WTC11 (cell line): ENCODE measurements at regions not wholly inside any gene's neighbourhood (a gene's known extent, or its start where the extent isn't known, plus 50 kb on each side); places are given as distances from the start of the nearest gene placed in this dataset.

Source experiments
- ATAC-seq: fragments of 200-7000 bp; cut with Tn5 transposase; 2 replicates; pipeline ENCODE4 v1.10.0; 2021; ENCODE audit warnings: mild to moderate bottlenecking, moderate library complexity
- CTCF ChIA-PET: fragments of 300-600 bp; sonication (Branson Sonifier 250); formaldehyde crosslinking; loops from one replicate; lab custom pipeline; 2021; ENCODE audit warnings: antibody characterized with exemption; lab: Charles Lee
- POLR2A ChIA-PET: fragments of 350-600 bp; sonication (Branson Sonifier 250); formaldehyde crosslinking; loops from one replicate; lab custom pipeline; 2021; ENCODE audit warnings: antibody characterized with exemption; lab: Charles Lee
- DNase-seq: peaks from one replicate; pipeline ENCODE4 v3.0.0; 2021; ENCODE audit warnings: low spot score
- H3K27ac Mint-ChIP-seq: 2 replicates; pipeline ENCODE4 v1.8.0; 2021; ENCODE audit warnings: mixed read lengths
- H3K27me3 Mint-ChIP-seq: 2 replicates; pipeline ENCODE4 v1.8.0; 2021; ENCODE audit warnings: low read depth, mild to moderate bottlenecking, moderate library complexity, mixed read lengths
- H3K36me3 Mint-ChIP-seq: 2 replicates; pipeline ENCODE4 v1.8.0; 2021; ENCODE audit warnings: mixed read lengths
- H3K4me1 Mint-ChIP-seq: 2 replicates; pipeline ENCODE4 v1.8.0; 2022; ENCODE audit warnings: mixed read lengths
- H3K4me3 Mint-ChIP-seq: 2 replicates; pipeline ENCODE4 v1.8.0; 2021; ENCODE audit warnings: mild to moderate bottlenecking, moderate library complexity, mixed read lengths
- H3K9me3 Mint-ChIP-seq: 2 replicates; pipeline ENCODE4 v1.8.0; 2021; ENCODE audit warnings: mixed read lengths
- HMGA2 ChIP-seq: fragments of 250-450 bp; sonication (Bioruptor Pico); IDR thresholded peaks from 2 replicates; pipeline ENCODE4 v1.4.0; 2021; ENCODE audit warnings: mild to moderate bottlenecking, moderate library complexity
- MXD4 ChIP-seq: fragments of 250-450 bp; sonication (Bioruptor Pico); IDR thresholded peaks from 2 replicates; pipeline ENCODE4 v1.8.0; 2021; ENCODE audit warnings: mild to moderate bottlenecking, moderate library complexity, borderline replicate concordance
- OVOL2 ChIP-seq: fragments of 250-450 bp; sonication (Bioruptor Pico); IDR thresholded peaks from 2 replicates; pipeline ENCODE4 v1.9.0; 2021; ENCODE audit warnings: mild to moderate bottlenecking, borderline replicate concordance
- PRRX2 ChIP-seq: fragments of 250-450 bp; sonication (Bioruptor Pico); IDR thresholded peaks from 2 replicates; pipeline ENCODE4 v1.8.0; 2021; ENCODE audit warnings: mild to moderate bottlenecking
- RORB ChIP-seq: fragments of 250-450 bp; sonication (Bioruptor Pico); IDR thresholded peaks from 2 replicates; pipeline ENCODE4 v1.9.0; 2021; ENCODE audit warnings: mild to moderate bottlenecking
- TEAD4 ChIP-seq: sonication (generic); formaldehyde crosslinking; IDR thresholded peaks from 2 replicates; pipeline ENCODE4 v1.8.0; 2022; ENCODE audit warnings: mild to moderate bottlenecking, missing genetic modification reagents
- ZBTB21 ChIP-seq: sonication (generic); formaldehyde crosslinking; IDR thresholded peaks from 2 replicates; pipeline ENCODE4 v1.8.1; 2023; ENCODE audit warnings: mild to moderate bottlenecking, missing genetic modification reagents, borderline replicate concordance
- ZNF317 ChIP-seq: sonication (generic); formaldehyde crosslinking; IDR thresholded peaks from 2 replicates; pipeline ENCODE4 v1.8.1; 2023; ENCODE audit warnings: low read depth, mild to moderate bottlenecking, moderate library complexity, missing genetic modification reagents, borderline replicate concordance
- ZNF416 ChIP-seq: fragments of 250-450 bp; sonication (Bioruptor Pico); IDR thresholded peaks from 2 replicates; pipeline ENCODE4 v1.9.0; 2021; ENCODE audit warnings: mild to moderate bottlenecking, inconsistent platforms
- TF ChIP-seq, protein P1 (sequence below): sonication (generic); formaldehyde crosslinking; IDR thresholded peaks from 2 replicates; pipeline ENCODE4 v1.8.1; 2022; ENCODE audit warnings: low read depth, missing genetic modification reagents, borderline replicate concordance
- TF ChIP-seq, protein P2 (sequence below): sonication (generic); formaldehyde crosslinking; IDR thresholded peaks from 2 replicates; pipeline ENCODE4 v1.8.1; 2022; ENCODE audit warnings: mild to moderate bottlenecking, moderate library complexity, missing genetic modification reagents
- TF ChIP-seq, protein P3 (sequence below): fragments of 250-450 bp; sonication (Bioruptor Pico); IDR thresholded peaks from 2 replicates; pipeline ENCODE4 v1.9.0; 2021; ENCODE audit warnings: moderate library complexity, mild to moderate bottlenecking, inconsistent platforms, borderline replicate concordance
- TF ChIP-seq, protein P4 (sequence below): sonication (generic); formaldehyde crosslinking; IDR thresholded peaks from 2 replicates; pipeline ENCODE4 v1.8.0; 2023; ENCODE audit warnings: missing genetic modification reagents
- TF ChIP-seq, protein P5 (sequence below): sonication (generic); formaldehyde crosslinking; IDR thresholded peaks from 2 replicates; pipeline ENCODE4 v1.8.0; 2022; ENCODE audit warnings: mild to moderate bottlenecking, missing genetic modification reagents
- TF ChIP-seq, protein P6 (sequence below): fragments of 250-450 bp; sonication (Bioruptor Pico); conservative IDR thresholded peaks from 2 replicates; pipeline ENCODE4 v1.9.0; 2021; ENCODE audit warnings: mild to moderate bottlenecking
- TF ChIP-seq, protein P7 (sequence below): sonication (generic); formaldehyde crosslinking; IDR thresholded peaks from 2 replicates; pipeline ENCODE4 v1.8.1; 2023; ENCODE audit warnings: mild to moderate bottlenecking, missing genetic modification reagents, moderate library complexity
- TF ChIP-seq, protein P8 (sequence below): sonication (generic); formaldehyde crosslinking; IDR thresholded peaks from 2 replicates; pipeline ENCODE4 v1.8.0; 2022; ENCODE audit warnings: mild to moderate bottlenecking, missing genetic modification reagents
- TF ChIP-seq, protein P9 (sequence below): sonication (generic); formaldehyde crosslinking; IDR thresholded peaks from 2 replicates; pipeline ENCODE4 v1.8.1; 2022; ENCODE audit warnings: missing genetic modification reagents, borderline replicate concordance

DNA sequence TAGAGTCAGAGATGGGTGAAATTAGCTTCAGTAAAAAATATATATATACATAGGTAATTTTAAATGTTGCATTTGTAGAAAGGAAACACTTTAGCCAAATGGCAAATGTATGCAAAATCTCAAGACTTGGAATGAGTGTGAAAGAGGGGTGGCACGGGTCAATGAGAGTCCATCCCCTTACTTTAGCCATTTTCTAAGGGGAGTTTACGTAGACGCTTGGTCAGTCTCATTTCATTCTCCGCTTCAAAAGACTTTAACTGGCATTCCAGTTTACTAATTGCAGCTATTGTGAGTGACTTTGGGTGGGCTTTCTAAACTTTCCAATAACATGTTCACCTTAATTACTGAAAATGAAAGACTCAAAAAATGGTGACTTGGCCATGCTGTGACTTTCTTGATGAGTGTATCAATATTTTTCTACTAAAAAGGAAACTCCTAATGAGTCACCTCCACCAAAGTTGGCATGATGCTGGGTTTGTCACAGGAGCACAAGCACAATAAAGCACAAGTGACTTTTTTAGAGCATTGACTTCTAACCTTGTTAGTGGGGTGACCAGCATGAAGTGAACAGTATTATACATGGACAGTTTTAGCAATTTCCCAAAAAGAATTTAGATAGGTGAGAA, 356.0 kb upstream of the RASGEF1B start:
- Mint-ChIP-seq H3K27ac (no peak overlapping the region), H3K9me3 (no peaks in the 10 kb centered on the region), H3K4me1 (no peaks in the 10 kb centered on the region), H3K27me3 (no peaks in the 10 kb centered on the region), H3K36me3 (no peaks in the 10 kb centered on the region), H3K4me3 (no peak overlapping the region)
- ATAC-seq (no peak), DNase-seq (no peak)
- CTCF ChIA-PET, result no interaction called here
- POLR2A ChIA-PET, result no interaction called here
- TF ChIP-seq, protein P1, sequence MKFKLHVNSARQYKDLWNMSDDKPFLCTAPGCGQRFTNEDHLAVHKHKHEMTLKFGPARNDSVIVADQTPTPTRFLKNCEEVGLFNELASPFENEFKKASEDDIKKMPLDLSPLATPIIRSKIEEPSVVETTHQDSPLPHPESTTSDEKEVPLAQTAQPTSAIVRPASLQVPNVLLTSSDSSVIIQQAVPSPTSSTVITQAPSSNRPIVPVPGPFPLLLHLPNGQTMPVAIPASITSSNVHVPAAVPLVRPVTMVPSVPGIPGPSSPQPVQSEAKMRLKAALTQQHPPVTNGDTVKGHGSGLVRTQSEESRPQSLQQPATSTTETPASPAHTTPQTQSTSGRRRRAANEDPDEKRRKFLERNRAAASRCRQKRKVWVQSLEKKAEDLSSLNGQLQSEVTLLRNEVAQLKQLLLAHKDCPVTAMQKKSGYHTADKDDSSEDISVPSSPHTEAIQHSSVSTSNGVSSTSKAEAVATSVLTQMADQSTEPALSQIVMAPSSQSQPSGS (CRISPR knock-in tag), result no peak
- TF ChIP-seq, protein P2, sequence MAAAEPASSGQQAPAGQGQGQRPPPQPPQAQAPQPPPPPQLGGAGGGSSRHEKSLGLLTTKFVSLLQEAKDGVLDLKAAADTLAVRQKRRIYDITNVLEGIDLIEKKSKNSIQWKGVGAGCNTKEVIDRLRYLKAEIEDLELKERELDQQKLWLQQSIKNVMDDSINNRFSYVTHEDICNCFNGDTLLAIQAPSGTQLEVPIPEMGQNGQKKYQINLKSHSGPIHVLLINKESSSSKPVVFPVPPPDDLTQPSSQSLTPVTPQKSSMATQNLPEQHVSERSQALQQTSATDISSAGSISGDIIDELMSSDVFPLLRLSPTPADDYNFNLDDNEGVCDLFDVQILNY, result no peak
- TF ChIP-seq OVOL2 (CRISPR knock-in tag) (no peak), RORB (CRISPR knock-in tag) (no peak), HMGA2 (CRISPR knock-in tag) (no peak), PRRX2 (no peak), MXD4 (no peak), ZBTB21 (no peak), ZNF416 (CRISPR knock-in tag) (no peak), TEAD4 (CRISPR knock-in tag) (no peak), ZNF317 (no peak)
- TF ChIP-seq, protein P3, sequence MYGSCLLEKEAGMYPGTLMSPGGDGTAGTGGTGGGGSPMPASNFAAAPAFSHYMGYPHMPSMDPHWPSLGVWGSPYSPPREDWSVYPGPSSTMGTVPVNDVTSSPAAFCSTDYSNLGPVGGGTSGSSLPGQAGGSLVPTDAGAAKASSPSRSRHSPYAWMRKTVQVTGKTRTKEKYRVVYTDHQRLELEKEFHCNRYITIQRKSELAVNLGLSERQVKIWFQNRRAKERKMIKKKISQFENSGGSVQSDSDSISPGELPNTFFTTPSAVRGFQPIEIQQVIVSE (CRISPR knock-in tag), result no peak
- TF ChIP-seq, protein P4, sequence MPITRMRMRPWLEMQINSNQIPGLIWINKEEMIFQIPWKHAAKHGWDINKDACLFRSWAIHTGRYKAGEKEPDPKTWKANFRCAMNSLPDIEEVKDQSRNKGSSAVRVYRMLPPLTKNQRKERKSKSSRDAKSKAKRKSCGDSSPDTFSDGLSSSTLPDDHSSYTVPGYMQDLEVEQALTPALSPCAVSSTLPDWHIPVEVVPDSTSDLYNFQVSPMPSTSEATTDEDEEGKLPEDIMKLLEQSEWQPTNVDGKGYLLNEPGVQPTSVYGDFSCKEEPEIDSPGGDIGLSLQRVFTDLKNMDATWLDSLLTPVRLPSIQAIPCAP (CRISPR knock-in tag), result no peak
- TF ChIP-seq, protein P5, sequence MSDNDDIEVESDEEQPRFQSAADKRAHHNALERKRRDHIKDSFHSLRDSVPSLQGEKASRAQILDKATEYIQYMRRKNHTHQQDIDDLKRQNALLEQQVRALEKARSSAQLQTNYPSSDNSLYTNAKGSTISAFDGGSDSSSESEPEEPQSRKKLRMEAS, result no peak
- TF ChIP-seq, protein P6, sequence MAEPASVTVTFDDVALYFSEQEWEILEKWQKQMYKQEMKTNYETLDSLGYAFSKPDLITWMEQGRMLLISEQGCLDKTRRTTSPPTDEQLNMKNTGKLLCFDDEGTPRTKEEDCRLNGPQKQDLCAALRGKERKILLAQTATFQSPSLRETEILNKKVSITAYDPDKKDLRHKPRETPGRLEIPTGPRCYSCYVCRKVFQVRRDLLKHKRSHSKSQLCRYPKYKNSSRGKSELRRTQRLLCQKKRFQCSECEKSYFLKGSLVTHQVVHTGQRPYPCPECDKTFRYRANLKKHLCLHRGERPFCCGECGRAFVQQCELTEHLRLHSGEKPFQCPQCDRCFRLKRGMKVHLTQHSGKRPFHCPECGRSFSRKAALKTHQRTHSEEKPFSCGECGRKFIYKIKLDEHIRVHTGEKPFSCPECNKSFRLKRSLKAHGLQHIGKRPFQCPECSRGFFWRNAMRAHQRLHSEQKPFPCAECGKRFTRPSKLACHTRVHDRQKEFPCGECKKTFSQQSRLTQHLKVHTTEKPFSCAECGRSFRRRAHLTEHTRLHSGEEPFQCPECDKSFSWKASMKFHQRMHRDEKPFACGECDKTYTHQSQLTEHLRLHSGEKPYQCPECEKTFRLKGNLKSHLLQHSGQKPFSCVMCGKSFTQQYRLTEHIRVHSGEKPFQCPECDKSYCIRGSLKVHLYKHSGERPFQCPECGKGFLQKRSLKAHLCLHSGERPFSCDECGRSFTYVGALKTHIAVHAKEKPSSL, result no peak
- TF ChIP-seq, protein P7, sequence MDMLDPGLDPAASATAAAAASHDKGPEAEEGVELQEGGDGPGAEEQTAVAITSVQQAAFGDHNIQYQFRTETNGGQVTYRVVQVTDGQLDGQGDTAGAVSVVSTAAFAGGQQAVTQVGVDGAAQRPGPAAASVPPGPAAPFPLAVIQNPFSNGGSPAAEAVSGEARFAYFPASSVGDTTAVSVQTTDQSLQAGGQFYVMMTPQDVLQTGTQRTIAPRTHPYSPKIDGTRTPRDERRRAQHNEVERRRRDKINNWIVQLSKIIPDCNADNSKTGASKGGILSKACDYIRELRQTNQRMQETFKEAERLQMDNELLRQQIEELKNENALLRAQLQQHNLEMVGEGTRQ, result no peak
- TF ChIP-seq, protein P8, sequence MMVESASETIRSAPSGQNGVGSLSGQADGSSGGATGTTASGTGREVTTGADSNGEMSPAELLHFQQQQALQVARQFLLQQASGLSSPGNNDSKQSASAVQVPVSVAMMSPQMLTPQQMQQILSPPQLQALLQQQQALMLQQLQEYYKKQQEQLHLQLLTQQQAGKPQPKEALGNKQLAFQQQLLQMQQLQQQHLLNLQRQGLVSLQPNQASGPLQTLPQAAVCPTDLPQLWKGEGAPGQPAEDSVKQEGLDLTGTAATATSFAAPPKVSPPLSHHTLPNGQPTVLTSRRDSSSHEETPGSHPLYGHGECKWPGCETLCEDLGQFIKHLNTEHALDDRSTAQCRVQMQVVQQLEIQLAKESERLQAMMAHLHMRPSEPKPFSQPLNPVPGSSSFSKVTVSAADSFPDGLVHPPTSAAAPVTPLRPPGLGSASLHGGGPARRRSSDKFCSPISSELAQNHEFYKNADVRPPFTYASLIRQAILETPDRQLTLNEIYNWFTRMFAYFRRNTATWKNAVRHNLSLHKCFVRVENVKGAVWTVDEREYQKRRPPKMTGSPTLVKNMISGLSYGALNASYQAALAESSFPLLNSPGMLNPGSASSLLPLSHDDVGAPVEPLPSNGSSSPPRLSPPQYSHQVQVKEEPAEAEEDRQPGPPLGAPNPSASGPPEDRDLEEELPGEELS, result no peak
- TF ChIP-seq, protein P9, sequence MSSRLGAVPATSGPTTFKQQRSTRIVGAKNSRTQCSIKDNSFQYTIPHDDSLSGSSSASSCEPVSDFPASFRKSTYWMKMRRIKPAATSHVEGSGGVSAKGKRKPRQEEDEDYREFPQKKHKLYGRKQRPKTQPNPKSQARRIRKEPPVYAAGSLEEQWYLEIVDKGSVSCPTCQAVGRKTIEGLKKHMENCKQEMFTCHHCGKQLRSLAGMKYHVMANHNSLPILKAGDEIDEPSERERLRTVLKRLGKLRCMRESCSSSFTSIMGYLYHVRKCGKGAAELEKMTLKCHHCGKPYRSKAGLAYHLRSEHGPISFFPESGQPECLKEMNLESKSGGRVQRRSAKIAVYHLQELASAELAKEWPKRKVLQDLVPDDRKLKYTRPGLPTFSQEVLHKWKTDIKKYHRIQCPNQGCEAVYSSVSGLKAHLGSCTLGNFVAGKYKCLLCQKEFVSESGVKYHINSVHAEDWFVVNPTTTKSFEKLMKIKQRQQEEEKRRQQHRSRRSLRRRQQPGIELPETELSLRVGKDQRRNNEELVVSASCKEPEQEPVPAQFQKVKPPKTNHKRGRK (CRISPR knock-in tag), result no peak
